ENCODE measurements at regions not wholly inside any gene's neighbourhood (a gene's known extent, or its start where the extent isn't known, plus 50 kb on each side); places are given as distances from the start of the nearest gene placed in this dataset.

DNA sequence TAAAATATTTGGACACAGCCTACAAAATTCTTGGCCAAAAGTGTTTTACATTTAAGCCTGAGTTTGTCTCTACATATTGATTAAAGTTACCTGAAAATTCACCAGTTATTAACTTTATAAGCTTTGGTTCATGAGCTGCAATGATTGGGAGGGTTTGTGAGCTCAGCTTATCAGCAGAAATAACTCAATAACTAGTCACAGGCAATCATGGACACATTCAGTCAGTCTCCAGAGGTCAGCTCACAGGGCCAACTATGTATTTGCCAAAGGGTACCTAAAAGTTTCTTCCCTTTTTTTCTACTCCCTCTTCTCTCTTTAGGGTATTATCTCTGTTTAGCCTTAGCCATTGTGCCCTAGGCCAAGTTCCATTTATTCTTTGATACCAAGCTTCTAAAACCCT, 145.9 kb downstream of the ZPLD1 start:
- TF ChIP-seq SP1 (IDR thresholded peaks at IDR 0.05) (no peak), ELF4 (IDR thresholded peaks at IDR 0.05) (no peak), ZNF384 (IDR thresholded peaks at IDR 0.05) (no peak), BHLHE40 (IDR thresholded peaks at IDR 0.05; ENCODE audit: borderline replicate concordance) (no peak), HDGF (IDR thresholded peaks at IDR 0.05; ENCODE audit: borderline replicate concordance) (no peak), FOXK2 (IDR thresholded peaks at IDR 0.05) (no peak), L3MBTL2 (conservative IDR thresholded peaks at IDR 0.05) (no peak), ARNT (IDR thresholded peaks at IDR 0.05) (no peak), FOXM1 (IDR thresholded peaks at IDR 0.05; ENCODE audit: borderline replicate concordance) (no peak), NFRKB (IDR thresholded peaks at IDR 0.05) (no peak)
- DNase-seq (ENCODE audit: extremely low spot score), result no peak
- ChIA-PET CTCF (no interaction called here), POLR2A (no interaction called here)

DNA sequence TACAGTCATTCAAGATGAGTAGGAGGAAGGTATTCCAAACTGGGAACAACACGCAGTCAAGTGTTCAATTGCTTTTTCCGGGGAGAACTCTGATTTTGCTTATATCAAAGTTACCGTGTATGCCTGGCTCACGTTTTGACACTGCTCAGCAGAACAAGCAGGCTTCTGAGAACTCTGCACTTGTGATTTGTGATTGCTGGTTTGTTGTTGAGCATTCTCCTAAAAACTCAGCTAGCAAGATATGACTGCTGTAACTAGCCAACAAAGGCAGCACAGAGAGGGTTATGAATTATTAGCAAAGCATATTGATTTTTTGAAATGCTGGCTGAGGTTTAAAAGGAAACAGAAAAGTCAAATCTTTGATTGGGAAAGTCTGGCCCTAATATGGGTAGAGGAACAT, 151.7 kb downstream of the ZPLD1 start:
- no peak for DNase-seq (ENCODE audit: extremely low spot score)
- ChIA-PET POLR2A (no interaction called here), CTCF (no interaction called here)
- TF ChIP-seq ARNT (IDR thresholded peaks at IDR 0.05), result no peak
- no peak for TF ChIP-seq SP1 (IDR thresholded peaks at IDR 0.05)
- no peak for TF ChIP-seq CTBP1 (IDR thresholded peaks at IDR 0.05; ENCODE audit: borderline replicate concordance)
- TF ChIP-seq FOXK2 (IDR thresholded peaks at IDR 0.05), result no peak
- TF ChIP-seq NFRKB (IDR thresholded peaks at IDR 0.05), result no peak
- no peak for TF ChIP-seq ZNF384 (IDR thresholded peaks at IDR 0.05)
- no peak for TF ChIP-seq FOXA1 (IDR thresholded peaks at IDR 0.05)
- no peak for TF ChIP-seq LEF1 (IDR thresholded peaks at IDR 0.05; ENCODE audit: borderline replicate concordance)
- no peak for TF ChIP-seq L3MBTL2 (conservative IDR thresholded peaks at IDR 0.05)
- TF ChIP-seq HDGF (IDR thresholded peaks at IDR 0.05; ENCODE audit: borderline replicate concordance), result no peak
- no peak for TF ChIP-seq FOXM1 (IDR thresholded peaks at IDR 0.05; ENCODE audit: borderline replicate concordance)
- TF ChIP-seq PKNOX1 (IDR thresholded peaks at IDR 0.05), result no peak

GRCh38 chr3:102593812-102594602, 159.2 kb downstream of the ZPLD1 start:
- ChIA-PET CTCF (no interaction called here), POLR2A (no interaction called here)
- TF ChIP-seq HDGF (IDR thresholded peaks at IDR 0.05; ENCODE audit: borderline replicate concordance) (no peak), SP1 (IDR thresholded peaks at IDR 0.05) (no peak), NFRKB (IDR thresholded peaks at IDR 0.05) (no peak), SUZ12 (IDR thresholded peaks at IDR 0.05) (no peak), FOXM1 (IDR thresholded peaks at IDR 0.05; ENCODE audit: borderline replicate concordance) (no peak), FOXK2 (IDR thresholded peaks at IDR 0.05) (no peak), L3MBTL2 (conservative IDR thresholded peaks at IDR 0.05) (no peak), ARNT (IDR thresholded peaks at IDR 0.05) (no peak), FOXA1 (IDR thresholded peaks at IDR 0.05) (no peak), ZNF384 (IDR thresholded peaks at IDR 0.05) (no peak), TARDBP (IDR thresholded peaks at IDR 0.05) (no peak)
- no peak for DNase-seq (ENCODE audit: extremely low spot score)

GRCh38 chr3:102595057-102595456, 160.2 kb downstream of the ZPLD1 start:
- no peak for DNase-seq (ENCODE audit: extremely low spot score)
- POLR2A ChIA-PET, result no interaction called here
- TF ChIP-seq L3MBTL2 (conservative IDR thresholded peaks at IDR 0.05) (no peak), ELF4 (IDR thresholded peaks at IDR 0.05) (no peak), FOXM1 (IDR thresholded peaks at IDR 0.05; ENCODE audit: borderline replicate concordance) (no peak), ARNT (IDR thresholded peaks at IDR 0.05) (no peak), CTBP1 (IDR thresholded peaks at IDR 0.05; ENCODE audit: borderline replicate concordance) (no peak), HDGF (IDR thresholded peaks at IDR 0.05; ENCODE audit: borderline replicate concordance) (no peak), ZNF384 (IDR thresholded peaks at IDR 0.05) (no peak), FOXA1 (IDR thresholded peaks at IDR 0.05) (no peak), LEF1 (IDR thresholded peaks at IDR 0.05; ENCODE audit: borderline replicate concordance) (no peak), FOXK2 (IDR thresholded peaks at IDR 0.05) (no peak), SP1 (IDR thresholded peaks at IDR 0.05) (no peak), BHLHE40 (IDR thresholded peaks at IDR 0.05; ENCODE audit: borderline replicate concordance) (no peak), SUZ12 (IDR thresholded peaks at IDR 0.05) (no peak), NFRKB (IDR thresholded peaks at IDR 0.05) (no peak)
- CTCF ChIA-PET, result no interaction called here

- DNase-seq (ENCODE audit: extremely low spot score), result no peak
- POLR2A ChIA-PET, result interaction anchor here (1.2 kb wide), 1 partner anchor 9 kb away, joined by 4 read pairs; no protein-coding TSS in a partner anchor
- TF ChIP-seq NFRKB (IDR thresholded peaks at IDR 0.05), result no peak
- no peak for TF ChIP-seq ZNF384 (IDR thresholded peaks at IDR 0.05)
- TF ChIP-seq L3MBTL2 (conservative IDR thresholded peaks at IDR 0.05), result no peak
- no peak for TF ChIP-seq LEF1 (IDR thresholded peaks at IDR 0.05; ENCODE audit: borderline replicate concordance)
- TF ChIP-seq ARNT (IDR thresholded peaks at IDR 0.05), result no peak
- TF ChIP-seq SP1 (IDR thresholded peaks at IDR 0.05), result no peak
- no peak for TF ChIP-seq PKNOX1 (IDR thresholded peaks at IDR 0.05)
- TF ChIP-seq HDGF (IDR thresholded peaks at IDR 0.05; ENCODE audit: borderline replicate concordance), result no peak
- TF ChIP-seq CTBP1 (IDR thresholded peaks at IDR 0.05; ENCODE audit: borderline replicate concordance), result no peak
- TF ChIP-seq BHLHE40 (IDR thresholded peaks at IDR 0.05; ENCODE audit: borderline replicate concordance), result no peak
- no peak for TF ChIP-seq TARDBP (IDR thresholded peaks at IDR 0.05)
- no peak for TF ChIP-seq SUZ12 (IDR thresholded peaks at IDR 0.05)
- TF ChIP-seq ELF4 (IDR thresholded peaks at IDR 0.05), result no peak
- TF ChIP-seq FOXA1 (IDR thresholded peaks at IDR 0.05), result no peak
- no peak for TF ChIP-seq FOXM1 (IDR thresholded peaks at IDR 0.05; ENCODE audit: borderline replicate concordance)
- no peak for TF ChIP-seq FOXK2 (IDR thresholded peaks at IDR 0.05)
- CTCF ChIA-PET, result no interaction called here
These were observed 165.2 kb downstream of the ZPLD1 start for GRCh38 chr3:102599819-102600576.

DNA sequence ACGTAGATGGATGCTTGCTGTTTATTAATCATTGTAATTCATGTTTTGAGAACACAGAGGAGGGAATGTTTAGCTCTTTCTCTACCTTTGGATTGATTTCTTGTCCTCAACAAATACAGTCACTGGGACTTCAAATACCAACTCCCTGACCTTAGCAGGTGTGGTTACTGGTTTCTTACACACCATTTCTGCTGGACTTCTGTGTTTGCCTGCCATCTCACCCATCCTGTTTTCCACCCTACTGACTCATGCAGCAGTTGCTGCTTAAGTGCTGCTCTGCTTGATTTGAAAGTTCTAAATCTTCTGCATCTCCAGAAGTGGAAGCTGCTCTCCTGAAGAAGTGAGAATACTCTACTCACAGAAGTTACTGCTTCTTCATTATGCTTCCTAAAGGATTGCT, 170.3 kb downstream of the ZPLD1 start:
- ChIA-PET POLR2A (no interaction called here), CTCF (interaction anchor here (0.6 kb wide), 1 partner anchor 71 kb away, joined by 3 read pairs; no protein-coding TSS in a partner anchor)
- no peak for DNase-seq (ENCODE audit: extremely low spot score)
- no peak for TF ChIP-seq SP1 (IDR thresholded peaks at IDR 0.05)
- no peak for TF ChIP-seq ZNF384 (IDR thresholded peaks at IDR 0.05)
- TF ChIP-seq TARDBP (IDR thresholded peaks at IDR 0.05), result no peak
- no peak for TF ChIP-seq HDGF (IDR thresholded peaks at IDR 0.05; ENCODE audit: borderline replicate concordance)

All from HEK293T (cell line).